GM21529 (cell line): ENCODE measurements at regions not wholly inside any gene's neighbourhood (a gene's known extent, or its start where the extent isn't known, plus 50 kb on each side); places are given as distances from the start of the nearest gene placed in this dataset.

ENCODE experiments used
- ATAC-seq: cut with Tn5 transposase; IDR thresholded peaks from one replicate; pipeline ENCODE4 v1.9.1; 2021; ENCODE audit not compliant: unreplicated experiment

DNA sequence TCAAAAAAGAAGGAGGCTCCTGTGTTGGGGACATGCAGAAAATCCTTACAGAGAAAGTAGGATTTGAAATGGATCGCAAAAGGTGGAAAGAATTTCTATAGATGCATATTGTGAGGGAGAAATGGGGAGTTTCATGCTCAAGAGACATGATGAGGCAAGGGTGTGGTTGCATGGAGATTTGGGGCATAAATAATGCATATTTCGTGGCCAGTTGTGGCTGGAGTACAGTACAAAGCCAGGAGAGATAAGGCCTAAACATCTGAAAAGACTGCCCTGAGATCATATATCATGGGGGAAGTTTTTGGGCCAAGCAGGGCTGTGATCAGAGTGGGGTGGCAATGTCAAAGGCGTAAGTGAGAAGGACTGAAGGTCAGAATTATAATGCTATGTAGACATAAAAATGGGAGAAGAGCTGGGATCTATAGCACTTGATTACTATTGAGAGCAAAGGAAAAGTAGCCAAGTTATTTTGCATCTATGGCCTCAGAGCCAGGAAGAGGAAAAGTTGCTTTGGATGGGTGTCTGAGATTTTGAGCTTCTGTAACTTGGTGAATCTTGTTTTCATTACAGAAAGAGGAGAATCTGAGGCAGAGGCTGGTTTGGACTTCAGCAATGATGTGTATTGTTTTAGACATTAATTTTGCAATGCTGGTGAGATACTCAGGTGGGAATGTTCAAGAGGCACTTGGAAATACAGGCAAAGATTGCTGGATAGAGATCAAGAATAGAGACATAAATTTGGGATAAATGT, 166.6 kb downstream of the INHBA start:
- ATAC-seq = no peak

DNA sequence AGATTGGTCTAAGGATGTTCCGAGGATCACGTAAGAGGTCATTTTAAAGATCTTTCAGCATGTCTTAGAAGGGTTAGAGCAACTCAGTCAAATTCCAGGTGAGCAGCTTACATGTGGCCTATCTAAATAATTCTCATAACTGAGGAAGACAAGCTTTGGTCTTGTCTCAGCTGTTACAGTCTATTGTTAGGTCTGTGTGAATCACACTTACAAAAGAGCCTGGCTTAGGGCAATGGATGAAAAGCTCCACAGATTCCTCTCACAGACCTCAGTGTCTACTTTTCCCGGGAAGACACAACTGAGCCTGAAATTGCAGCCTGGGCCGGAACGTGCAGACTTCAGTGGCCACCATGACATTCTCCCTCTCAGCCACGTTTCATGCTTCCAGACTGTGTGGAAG, 173.1 kb downstream of the INHBA start:
- ATAC-seq = no peak

DNA sequence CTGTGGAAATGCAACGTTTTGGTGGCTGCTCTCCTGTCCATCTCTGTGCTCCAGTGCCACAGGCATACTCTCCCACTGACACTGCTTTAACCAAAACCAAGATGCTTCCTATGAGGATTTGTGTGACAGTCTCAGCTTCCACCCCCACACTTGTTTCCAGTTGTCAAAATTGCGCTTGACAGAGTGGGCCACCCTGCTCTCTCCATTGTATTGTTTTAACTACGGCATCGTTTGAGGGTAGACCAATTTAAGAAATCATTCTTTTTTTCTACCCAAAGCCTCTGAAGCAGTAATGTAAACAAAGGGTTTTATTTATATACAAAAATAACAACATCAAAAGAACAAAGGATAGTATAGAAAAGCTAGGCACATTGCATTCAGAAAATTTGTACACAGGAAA, 178.0 kb downstream of the INHBA start:
- no peak for ATAC-seq

DNA sequence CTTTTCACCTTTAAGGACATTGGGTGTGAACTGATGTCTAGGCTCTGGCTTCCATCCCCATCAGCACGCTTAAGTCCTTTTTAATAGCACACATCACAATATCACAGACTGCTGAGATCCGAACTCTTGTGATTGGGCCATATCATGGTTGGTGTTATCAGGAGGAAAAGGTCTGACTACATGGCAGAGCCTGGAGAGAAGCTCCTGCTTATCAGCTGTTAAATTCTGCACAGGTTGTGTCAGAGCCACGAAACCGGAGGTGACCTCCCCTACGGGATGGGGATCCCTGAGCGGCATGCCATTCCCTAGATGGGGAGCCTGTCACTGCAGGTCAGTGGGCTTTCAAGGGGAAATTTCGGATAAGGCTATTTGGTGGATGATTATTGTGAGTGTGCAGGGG, 182.4 kb downstream of the INHBA start:
- no peak for ATAC-seq

DNA sequence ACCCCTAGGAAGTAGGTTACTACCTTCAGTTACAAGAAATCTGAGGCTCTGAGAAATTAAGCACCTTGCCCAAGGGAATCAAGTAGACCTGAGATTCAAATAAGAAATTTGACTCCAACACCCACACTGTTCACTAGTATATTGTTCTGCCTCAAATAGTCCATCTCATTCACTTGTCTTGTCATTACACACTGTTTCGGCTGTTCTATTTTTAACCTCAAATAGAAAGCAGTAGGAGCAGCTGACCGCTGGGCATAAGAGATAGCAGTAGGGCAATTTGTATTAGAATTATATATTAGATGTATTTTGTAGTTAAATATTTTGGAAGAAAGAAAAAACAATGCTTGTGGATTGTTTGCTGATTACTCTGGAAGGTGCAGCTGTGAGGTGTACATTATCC, 185.1 kb downstream of the INHBA start:
- ATAC-seq = no peak

DNA sequence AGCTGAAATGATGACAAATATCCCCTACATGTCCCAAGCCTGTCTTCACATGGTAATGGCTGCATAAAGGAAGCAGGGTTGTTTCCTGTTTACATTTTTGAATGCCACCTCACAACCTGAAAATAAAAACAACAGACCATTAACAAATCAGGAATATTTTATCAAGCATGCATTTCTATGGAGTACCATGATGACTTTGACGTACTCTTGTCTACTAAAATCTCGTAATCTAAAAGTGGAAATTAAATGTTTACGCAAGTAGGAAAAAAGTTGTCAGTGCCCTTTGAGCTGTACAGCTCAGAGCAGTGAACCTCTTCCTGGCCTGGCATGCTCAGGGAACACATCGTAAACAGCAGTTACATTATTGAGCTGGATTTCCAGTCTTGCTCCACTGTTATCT, 194.1 kb downstream of the INHBA start:
- no peak for ATAC-seq

DNA sequence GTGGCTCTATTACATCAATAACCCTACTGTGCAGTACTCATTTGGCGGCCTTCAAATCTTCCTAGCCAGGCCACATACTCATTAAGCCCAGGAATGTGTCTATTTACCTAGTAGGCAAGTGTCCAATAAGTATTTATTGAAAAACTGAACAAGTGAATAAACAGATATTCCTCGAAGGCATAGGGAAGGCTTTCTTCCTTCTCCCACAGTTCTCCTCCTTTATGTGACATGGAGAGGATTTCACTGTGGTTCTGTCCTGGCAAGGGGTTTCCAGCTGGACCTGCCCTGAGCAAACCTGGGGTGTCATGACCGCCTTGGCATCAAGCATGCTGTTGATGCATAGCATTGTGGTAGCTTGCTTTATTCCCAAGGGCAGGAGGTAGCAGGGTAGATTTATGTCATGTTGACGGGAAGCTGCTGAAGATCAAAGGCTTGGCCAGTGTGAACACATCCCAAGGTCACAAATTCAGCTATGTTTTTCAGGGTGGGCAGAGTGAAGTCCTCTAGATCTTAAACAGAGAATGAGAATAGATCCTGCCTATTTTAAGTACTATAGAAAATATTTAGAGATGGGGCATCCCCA, 195.1 kb downstream of the INHBA start:
- ATAC-seq = no peak

DNA sequence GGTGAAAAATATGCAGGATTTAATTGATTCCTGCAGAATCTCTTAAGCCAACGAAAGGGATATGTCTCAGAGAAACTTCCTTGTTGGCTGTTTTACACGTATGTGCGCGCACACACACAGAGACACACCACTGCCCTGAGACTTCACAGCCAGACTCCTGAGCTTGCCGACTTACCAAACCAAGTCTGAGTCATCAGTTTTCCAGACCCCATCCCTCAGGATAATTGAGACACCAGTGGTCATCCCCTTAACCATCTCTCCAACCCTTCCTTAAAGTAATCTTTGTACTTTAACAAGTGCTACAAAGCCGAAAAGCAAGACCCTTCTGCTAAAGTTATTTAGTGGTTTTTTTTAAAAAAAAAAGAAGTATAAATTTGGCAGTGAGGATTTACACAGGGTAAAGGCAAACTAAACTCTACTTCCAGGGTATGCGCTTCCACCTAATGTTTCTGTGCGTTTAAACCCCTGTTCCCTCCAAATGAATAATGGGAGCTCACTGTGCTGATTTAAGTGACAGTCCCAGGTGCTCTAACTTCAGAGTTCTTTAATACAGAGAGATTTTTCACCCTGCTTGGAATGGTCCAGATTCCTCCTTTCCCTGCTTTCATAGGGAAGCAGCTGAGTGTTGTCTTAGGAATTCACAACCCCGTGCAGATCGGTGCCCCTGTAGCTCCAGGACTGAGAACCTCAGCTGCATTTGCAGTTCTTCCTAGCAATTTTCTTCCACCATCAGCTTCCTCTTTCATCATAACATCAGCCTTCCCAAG, 198.5 kb downstream of the INHBA start:
- no peak for ATAC-seq

DNA sequence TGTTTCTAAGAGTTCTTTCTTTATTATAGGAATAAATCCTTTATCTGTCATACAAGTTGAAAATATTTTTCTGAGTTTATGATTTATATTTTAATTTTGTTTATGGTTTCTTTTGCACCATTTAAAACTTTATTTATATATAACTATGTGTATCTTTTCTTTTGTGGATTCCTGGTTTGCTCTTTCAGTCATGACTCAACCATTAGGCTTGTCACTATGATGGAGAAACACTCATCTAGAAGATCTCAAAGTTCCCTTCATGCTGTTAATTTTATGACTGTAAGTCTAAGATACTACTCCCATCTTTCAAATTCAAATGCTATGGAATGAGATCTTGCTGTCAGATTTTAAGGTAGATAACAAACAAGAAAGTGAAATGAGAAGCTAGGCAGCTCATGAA, 199.5 kb downstream of the INHBA start:
- no peak for ATAC-seq

DNA sequence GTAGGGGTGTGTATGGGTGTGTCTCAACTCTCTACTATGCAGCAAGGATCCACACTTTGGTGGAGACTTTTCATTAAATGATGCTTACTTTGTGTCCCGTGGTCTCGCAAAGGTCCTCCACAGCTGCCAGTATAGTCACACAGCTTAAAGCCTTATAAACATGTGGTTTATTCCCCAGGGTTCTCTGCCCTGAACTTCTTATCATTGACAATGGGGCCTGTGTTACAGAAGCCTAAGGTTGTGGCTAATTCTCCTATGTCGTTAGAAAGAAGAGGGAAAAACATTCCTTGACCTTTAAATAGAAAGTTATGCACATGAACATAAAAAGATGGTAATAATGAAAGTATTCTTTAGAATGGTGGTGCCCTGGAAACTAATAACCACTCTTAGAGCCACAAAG, 201.4 kb downstream of the INHBA start:
- ATAC-seq = no peak

DNA sequence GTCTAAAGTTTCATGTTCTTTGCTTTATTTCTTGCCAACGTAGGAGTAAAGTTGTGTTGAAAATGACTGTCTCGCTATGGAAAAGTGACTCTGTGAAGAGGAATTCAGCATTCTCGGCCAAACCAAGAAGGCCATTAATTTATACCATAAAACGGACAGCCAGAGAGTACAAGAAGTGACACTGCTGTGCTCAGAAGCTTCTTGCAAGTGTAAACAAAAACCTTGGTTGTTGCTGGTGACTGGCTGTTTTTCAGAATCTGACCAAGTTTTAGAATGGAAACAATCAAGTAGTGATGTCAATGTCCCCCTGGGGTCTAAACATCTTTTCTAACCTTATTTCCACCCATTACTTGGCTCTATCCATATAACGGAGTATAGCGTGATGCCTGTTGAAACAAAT, 201.9 kb downstream of the INHBA start:
- no peak for ATAC-seq

DNA sequence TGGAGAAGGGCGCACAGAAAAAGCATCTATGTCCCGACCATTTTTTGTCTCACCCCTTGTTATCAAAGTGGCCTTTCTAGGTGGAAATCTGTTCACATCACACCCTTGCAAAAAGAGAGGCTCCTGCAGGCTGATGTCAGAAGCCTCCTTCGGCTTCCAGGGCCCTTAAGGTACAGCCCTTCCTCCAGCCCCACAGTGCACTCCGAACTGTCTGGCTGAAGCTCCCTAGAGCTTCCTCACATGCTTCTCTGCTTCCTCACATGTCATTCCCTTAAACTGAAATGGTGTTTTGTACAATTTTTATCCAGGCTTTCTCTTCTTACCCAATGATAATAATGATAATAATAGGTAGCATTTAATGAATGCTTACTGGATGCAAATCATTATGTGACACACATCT, 210.3 kb downstream of the INHBA start:
- ATAC-seq = no peak

DNA sequence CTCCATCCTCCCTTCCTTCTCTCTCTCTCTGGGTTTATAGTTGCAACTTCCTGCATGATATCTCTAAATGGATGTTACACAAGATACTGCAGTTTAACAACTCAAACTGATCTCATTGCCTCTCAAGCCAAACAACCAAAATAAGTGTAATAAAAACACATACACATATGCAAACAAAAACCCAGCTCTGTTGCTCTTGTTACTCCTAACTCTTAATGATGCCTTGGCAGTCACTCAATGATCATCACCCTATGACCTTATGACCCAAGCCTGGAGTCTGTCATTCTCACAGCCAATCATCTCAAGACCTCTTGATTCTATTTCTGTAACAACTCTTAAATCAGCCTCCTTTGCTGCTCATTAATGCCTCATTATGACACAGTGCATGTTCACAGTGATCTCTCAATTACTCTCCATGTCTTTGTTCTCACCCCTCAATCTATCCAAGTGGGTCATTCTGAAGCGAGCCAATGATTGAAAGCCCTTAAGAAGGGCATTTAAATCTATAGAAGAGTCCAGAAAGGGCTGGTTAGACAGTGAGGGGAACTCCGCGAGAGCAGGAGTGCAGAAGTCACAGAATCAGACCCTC, 210.9 kb downstream of the INHBA start:
- no peak for ATAC-seq

DNA sequence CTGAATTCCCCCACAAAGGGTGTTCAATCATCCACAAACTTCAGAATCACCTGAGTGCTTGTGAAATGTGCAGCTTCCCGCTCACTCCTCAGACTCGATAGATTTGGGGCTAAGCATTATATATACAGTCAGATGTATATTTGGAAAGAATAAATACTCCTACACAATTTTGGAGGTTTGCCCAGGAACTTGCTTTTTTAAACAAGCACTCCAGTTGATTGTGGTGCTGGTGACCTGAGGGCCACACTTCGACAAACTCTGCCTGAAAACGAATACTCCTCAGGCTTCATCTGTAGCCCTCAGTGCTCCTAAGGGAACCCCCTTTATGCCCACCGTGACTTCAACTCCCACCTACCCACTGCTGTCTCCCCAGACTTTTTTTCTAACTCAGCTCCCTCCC, 211.6 kb downstream of the INHBA start:
- no peak for ATAC-seq

DNA sequence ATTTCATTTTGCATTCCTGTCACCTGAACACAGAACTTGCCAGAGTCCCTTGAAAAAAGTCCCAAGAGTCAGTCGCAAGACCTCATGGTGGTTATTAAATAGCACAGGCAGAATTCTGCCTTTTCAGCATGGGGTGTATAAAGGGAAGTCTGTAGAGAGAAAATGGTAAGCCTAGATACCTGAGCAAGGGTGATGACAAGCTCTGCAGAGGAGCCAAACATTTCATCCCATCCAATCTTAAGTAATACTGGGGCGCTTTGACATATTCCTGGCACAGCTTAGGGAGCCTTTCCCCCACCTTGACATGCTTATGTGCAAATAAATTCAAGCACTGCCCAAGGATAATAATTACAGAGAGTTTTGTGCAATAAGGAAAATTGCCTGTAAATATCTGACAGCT, 213.0 kb downstream of the INHBA start:
- no peak for ATAC-seq

DNA sequence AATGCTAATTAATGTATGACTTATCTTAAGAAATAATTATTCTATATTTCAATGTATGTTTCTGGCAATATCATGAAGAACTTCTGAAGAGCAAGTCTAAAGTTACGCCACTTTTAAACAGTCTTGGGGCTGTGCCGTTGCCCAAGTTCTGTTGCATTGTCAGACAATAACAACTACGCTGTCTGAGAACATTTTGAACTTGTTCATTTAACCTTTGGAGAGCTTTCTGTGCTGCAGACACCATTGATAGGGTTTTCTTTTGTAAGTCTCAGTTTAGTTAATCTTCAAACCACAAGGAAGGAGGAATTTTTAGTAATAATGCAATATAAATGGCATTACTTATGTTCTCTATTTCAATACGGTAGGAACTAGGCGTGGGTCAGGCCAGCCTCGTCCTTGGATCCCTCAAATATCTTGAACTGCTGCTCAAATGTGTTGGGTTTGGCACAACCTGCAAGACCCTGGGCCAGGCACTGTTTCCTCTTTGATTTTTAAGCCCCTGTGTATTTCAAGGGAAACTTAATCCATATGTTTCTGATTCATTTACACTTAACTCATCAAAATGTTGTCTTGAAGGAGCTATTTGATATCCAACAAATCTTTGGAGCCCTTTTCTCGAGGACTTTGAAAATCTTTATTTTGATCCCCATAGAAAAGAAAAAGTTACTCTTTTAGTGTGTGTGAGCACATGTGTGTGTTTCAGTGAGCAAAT, 215.5 kb downstream of the INHBA start:
- ATAC-seq = no peak

DNA sequence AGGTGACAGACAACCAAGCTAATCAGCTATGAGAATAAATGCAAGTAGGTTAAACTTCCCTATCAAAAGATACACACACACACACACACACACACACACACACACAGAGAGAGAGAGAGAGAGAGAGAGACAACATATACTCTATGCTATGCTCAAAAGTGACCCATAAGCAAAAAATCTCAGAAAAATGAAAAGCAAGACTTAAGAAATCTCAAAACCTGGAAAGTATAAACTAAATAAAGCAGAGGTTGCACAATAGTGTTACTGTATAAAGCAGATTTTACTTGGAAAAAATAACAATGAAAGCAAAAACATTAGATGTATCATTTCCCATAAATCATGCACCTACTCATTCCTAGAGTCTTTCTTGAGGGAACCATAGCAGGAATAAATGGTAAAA, 221.5 kb downstream of the INHBA start:
- ATAC-seq = no peak

DNA sequence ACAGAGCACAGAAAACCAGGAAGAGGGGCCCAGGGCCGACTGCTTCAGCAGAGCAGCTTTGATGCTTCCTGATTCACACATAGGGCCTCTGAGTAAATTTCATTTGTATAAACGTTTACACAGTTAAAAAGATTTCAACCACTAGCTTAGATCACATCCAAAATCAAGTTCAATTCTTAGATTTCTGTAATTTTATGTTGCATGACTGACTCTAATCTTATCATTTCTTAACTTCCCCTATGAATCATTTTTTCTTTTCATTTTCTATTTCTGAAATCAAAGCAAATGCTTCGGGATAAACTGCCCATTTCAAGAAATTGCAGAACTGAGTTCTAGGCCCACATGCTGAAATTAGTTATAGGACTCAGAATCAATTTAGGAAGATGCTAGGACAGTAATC, 224.7 kb downstream of the INHBA start:
- no peak for ATAC-seq

DNA sequence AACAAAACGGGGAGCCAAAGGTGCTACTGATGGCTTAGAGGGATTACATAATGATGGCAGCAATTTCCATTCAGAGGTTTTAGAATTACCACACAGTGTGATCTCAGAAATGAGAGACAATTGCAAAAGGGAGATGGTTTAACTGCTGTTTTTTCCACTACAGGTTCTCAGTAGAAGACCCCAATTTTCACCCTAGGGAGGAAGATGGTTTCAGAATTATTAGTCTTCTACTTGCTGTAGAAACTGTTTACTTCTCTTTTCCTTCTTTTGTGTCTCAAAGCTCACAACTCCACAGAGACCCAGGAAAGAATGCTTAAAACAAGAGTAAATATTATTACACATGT, 226.5 kb downstream of the INHBA start:
- ATAC-seq = no peak

DNA sequence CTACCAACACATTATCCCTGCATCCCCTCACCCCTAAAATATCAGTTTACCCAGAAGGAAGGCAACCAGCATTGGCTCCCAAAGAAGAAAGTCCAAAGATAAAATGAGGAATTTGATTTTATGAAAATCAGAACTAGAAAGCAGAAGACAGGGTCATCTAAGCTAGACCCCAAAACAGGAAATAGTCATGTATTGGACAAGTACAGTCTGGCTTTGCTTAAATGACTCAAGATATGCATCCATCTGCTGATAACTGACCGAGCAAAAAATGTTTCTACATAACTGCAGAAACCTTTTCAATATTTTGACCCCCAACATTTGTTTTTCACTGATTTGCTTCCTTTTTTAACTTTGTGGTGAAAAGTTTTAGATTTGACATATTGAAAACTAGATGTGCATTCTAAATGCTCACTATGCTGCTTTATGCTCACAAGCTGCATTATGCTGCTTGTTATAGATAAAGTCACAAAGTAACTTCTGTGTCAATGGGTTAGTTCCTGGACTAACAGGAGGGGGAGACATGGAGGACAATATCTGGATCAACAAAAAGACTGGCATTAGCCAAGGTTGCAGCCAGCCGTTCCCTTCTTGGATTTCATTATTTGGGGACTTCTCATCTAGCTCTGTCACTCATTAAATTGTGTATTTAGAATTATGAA, 227.0 kb downstream of the INHBA start:
- ATAC-seq = no peak
